LNCAP (cell line): ENCODE measurements at regions not wholly inside any gene's neighbourhood (a gene's known extent, or its start where the extent isn't known, plus 50 kb on each side); places are given as distances from the start of the nearest gene placed in this dataset.

ENCODE experiments used
- CTCF ChIP-seq: fragments of 450-650 bp; IDR thresholded peaks from 2 replicates; pipeline ENCODE4 v1.5.1; 2017; ENCODE audit warnings: mild to moderate bottlenecking

- no peak for TF ChIP-seq CTCF
These were observed 103.7 kb downstream of the NOG start for GRCh38 chr17:56697190-56697589.

GRCh38 chr17:56699186-56699894 is 105.8 kb downstream of the NOG start:
- TF ChIP-seq CTCF = no peak

- TF ChIP-seq CTCF = no peak
These were observed 107.5 kb downstream of the NOG start for GRCh38 chr17:56700919-56701420.

- TF ChIP-seq CTCF = no peak
These were observed 114.1 kb downstream of the NOG start for GRCh38 chr17:56707312-56708219.

- no peak for TF ChIP-seq CTCF
These were observed 114.7 kb downstream of the NOG start for GRCh38 chr17:56708220-56708558.

GRCh38 chr17:56708670-56709410 is 115.3 kb downstream of the NOG start:
- TF ChIP-seq CTCF = no peak

- no peak for TF ChIP-seq CTCF
These were observed 117.5 kb downstream of the NOG start for GRCh38 chr17:56710986-56711385.
